GM04504 (cell line): ENCODE measurements at regions not wholly inside any gene's neighbourhood (a gene's known extent, or its start where the extent isn't known, plus 50 kb on each side); places are given as distances from the start of the nearest gene placed in this dataset.
"Not testable (repeated sequence)": the region's sequence is repeated elsewhere in the genome, so short reads cannot be mapped to it uniquely, and the experiment has no call there.

Experiments
- DNase-seq: peaks from one replicate; pipeline ENCODE4 v3.0.0-alpha.2; 2012; ENCODE audit warnings: low read depth

- DNase-seq, result no peak
Observed at GRCh38 chr7:119886007-119886406, 387.0 kb upstream of the KCND2 start.

GRCh38 chr7:119886525-119886924, 386.4 kb upstream of the KCND2 start:
- DNase-seq, result not testable (repeated sequence)

- no peak for DNase-seq
Observed at GRCh38 chr7:119888251-119888650, 384.7 kb upstream of the KCND2 start.

- no peak for DNase-seq
Observed at GRCh38 chr7:119890631-119891030, 382.3 kb upstream of the KCND2 start.

GRCh38 chr7:119895320-119895719, 377.7 kb upstream of the KCND2 start:
- no peak for DNase-seq

GRCh38 chr7:119896386-119896785, 376.6 kb upstream of the KCND2 start:
- no peak for DNase-seq

GRCh38 chr7:119900996-119901672, 371.8 kb upstream of the KCND2 start:
- DNase-seq, result no peak

- no peak for DNase-seq
Observed at GRCh38 chr7:119903085-119903484, 369.9 kb upstream of the KCND2 start.

- DNase-seq, result no peak
Observed at GRCh38 chr7:119905495-119905894, 367.5 kb upstream of the KCND2 start.

GRCh38 chr7:119908948-119909347, 364.0 kb upstream of the KCND2 start:
- DNase-seq, result no peak

GRCh38 chr7:119914119-119914518, 358.9 kb upstream of the KCND2 start:
- not testable (repeated sequence) for DNase-seq

GRCh38 chr7:119916501-119916900, 356.5 kb upstream of the KCND2 start:
- DNase-seq, result no peak

- no peak for DNase-seq
Observed at GRCh38 chr7:119918185-119918584, 354.8 kb upstream of the KCND2 start.

GRCh38 chr7:119919986-119920385, 353.0 kb upstream of the KCND2 start:
- no peak for DNase-seq

GRCh38 chr7:119925581-119926289, 347.2 kb upstream of the KCND2 start:
- no peak for DNase-seq

- no peak for DNase-seq
Observed at GRCh38 chr7:119929891-119930290, 343.1 kb upstream of the KCND2 start.

- no peak for DNase-seq
Observed at GRCh38 chr7:119931230-119931824, 341.6 kb upstream of the KCND2 start.

GRCh38 chr7:119935418-119936025, 337.5 kb upstream of the KCND2 start:
- no peak for DNase-seq

- no peak for DNase-seq
Observed at GRCh38 chr7:119936836-119937235, 336.1 kb upstream of the KCND2 start.

- DNase-seq, result no peak
Observed at GRCh38 chr7:119937745-119938144, 335.2 kb upstream of the KCND2 start.

- no peak for DNase-seq
Observed at GRCh38 chr7:119943942-119944600, 328.9 kb upstream of the KCND2 start.

- no peak for DNase-seq
Observed at GRCh38 chr7:119944601-119944972, 328.4 kb upstream of the KCND2 start.
